ENCODE measurements at regions not wholly inside any gene's neighbourhood (a gene's known extent, or its start where the extent isn't known, plus 50 kb on each side); places are given as distances from the start of the nearest gene placed in this dataset.

- FAIRE-seq, result no peak
- TF ChIP-seq CTCF (IDR thresholded peaks at IDR 0.05; ENCODE audit: insufficient read depth, missing control alignments), result no peak
- DNase-seq (ENCODE audit: insufficient read length, low spot score), result no peak
Observed at GRCh38 chr4:184529283-184529682, 54.9 kb upstream of the IRF2 start.

- FAIRE-seq, result no peak
- TF ChIP-seq CTCF (IDR thresholded peaks at IDR 0.05; ENCODE audit: insufficient read depth, missing control alignments), result no peak
- DNase-seq (ENCODE audit: insufficient read length, low spot score), result no peak
Observed at GRCh38 chr4:184528713-184529112, 54.4 kb upstream of the IRF2 start.

GRCh38 chr4:184528051-184528450 lies 53.7 kb upstream of the IRF2 start:
- DNase-seq (ENCODE audit: insufficient read length, low spot score), result no peak
- TF ChIP-seq CTCF (IDR thresholded peaks at IDR 0.05; ENCODE audit: insufficient read depth, missing control alignments), result no peak
- FAIRE-seq, result no peak

GRCh38 chr4:184526228-184526627 lies 51.9 kb upstream of the IRF2 start:
- DNase-seq (ENCODE audit: insufficient read length, low spot score) (no peak), FAIRE-seq (no peak)
- TF ChIP-seq CTCF (IDR thresholded peaks at IDR 0.05; ENCODE audit: insufficient read depth, missing control alignments), result no peak

Data from D721Med (cell line).